ENCODE measurements at regions not wholly inside any gene's neighbourhood (a gene's known extent, or its start where the extent isn't known, plus 50 kb on each side); places are given as distances from the start of the nearest gene placed in this dataset.
"Not testable (repeated sequence)": the region's sequence is repeated elsewhere in the genome, so short reads cannot be mapped to it uniquely, and the experiment has no call there.

- H3K27me3 ChIP-seq (ENCODE audit: control insufficient read depth in 1 of 2, insufficient read depth in 2 of 2, low read length in 2 of 2), result no peaks in the 10 kb centered on the region
- H3K27ac ChIP-seq (ENCODE audit: low read depth, low read length), result no peak overlapping the region
- peaks cover 5 to 21% of the 10 kb centered on the region in 2 donors for H3K4me1 ChIP-seq (ENCODE audit: control insufficient read depth in 1 of 2, insufficient read depth in 2 of 2, low read length in 2 of 2)
- no peak overlapping the region for H3K4me3 ChIP-seq (ENCODE audit: low read depth in 1 of 2, low read length in 2 of 2)
- no peaks in the 10 kb centered on the region for H3K36me3 ChIP-seq (ENCODE audit: control insufficient read depth in 1 of 2, insufficient read depth in 2 of 2, low read length in 2 of 2)
- no peaks in the 10 kb centered on the region for H3K9me3 ChIP-seq (ENCODE audit: control insufficient read depth in 1 of 2, low read length in 2 of 2)
- H3K9ac ChIP-seq (ENCODE audit: low read depth in 1 of 2, low read length in 2 of 2), result no peak overlapping the region
Observed at GRCh38 chr2:191499050-191499449, 178.9 kb upstream of the NABP1 start.

DNA sequence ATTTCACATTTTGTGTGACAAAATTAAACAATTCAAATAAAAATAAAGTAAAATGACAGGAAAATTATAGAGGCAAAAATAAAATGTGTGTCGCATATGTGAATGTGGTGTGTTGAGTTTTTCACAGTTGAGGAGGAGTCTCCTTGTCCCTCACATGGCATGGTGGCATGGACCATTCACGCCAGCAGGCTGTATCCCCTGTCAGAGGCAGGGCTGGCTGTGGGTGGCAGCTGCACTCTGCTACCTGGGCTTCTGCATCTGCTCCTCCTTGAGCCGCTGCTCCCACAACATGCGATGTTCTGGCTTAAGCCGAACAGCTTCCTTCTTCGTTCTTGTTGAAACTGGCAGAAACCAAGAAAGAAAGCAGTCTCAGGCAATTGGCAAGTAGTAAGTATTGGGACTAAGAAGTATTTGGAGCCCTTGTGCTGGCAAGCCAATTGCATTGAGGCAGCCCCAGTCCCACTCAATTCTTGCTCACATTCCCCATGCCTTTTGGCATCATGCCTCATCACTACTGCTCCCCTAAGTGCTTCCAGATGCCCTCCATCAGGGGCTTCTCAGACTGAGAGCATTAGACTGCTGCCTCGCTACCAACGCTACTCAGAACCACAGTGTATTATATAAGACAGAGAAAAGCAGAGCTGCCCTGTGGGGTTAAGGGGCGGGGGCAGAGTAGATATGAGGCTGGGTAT is 177.9 kb upstream of the NABP1 start:
- H3K9me3 ChIP-seq (ENCODE audit: control insufficient read depth in 1 of 2, low read length in 2 of 2), result no peaks in the 10 kb centered on the region
- H3K9ac ChIP-seq (ENCODE audit: low read depth in 1 of 2, low read length in 2 of 2), result no peak overlapping the region
- H3K27me3 ChIP-seq (ENCODE audit: control insufficient read depth in 1 of 2, insufficient read depth in 2 of 2, low read length in 2 of 2), result no peaks in the 10 kb centered on the region
- H3K27ac ChIP-seq (ENCODE audit: low read depth, low read length), result no peak overlapping the region
- peaks cover 5 to 21% of the 10 kb centered on the region in 2 donors for H3K4me1 ChIP-seq (ENCODE audit: control insufficient read depth in 1 of 2, insufficient read depth in 2 of 2, low read length in 2 of 2)
- H3K36me3 ChIP-seq (ENCODE audit: control insufficient read depth in 1 of 2, insufficient read depth in 2 of 2, low read length in 2 of 2), result no peaks in the 10 kb centered on the region
- no peak overlapping the region for H3K4me3 ChIP-seq (ENCODE audit: low read depth in 1 of 2, low read length in 2 of 2)

DNA sequence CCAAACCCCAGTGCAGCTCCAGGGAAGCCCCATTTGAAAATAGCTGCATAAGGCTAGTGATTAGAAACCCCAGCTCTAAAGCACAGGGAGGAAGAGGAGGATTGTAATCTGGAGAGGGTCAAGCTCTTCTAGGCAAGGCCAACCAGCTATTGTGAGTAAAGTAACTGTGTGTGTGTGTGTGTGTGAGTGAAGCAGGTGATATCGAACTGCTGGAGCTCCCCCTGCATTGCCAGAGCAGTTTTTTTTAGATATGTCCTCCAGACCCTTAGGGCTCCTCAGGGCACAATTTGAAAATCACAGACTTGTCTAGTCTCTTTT is 177.4 kb upstream of the NABP1 start:
- Histone ChIP-seq H3K4me3 (ENCODE audit: low read depth in 1 of 2, low read length in 2 of 2) (no peak overlapping the region), H3K27ac (ENCODE audit: low read depth, low read length) (no peak overlapping the region), H3K9ac (ENCODE audit: low read depth in 1 of 2, low read length in 2 of 2) (no peak overlapping the region), H3K27me3 (ENCODE audit: control insufficient read depth in 1 of 2, insufficient read depth in 2 of 2, low read length in 2 of 2) (no peaks in the 10 kb centered on the region), H3K36me3 (ENCODE audit: control insufficient read depth in 1 of 2, insufficient read depth in 2 of 2, low read length in 2 of 2) (no peaks in the 10 kb centered on the region), H3K4me1 (ENCODE audit: control insufficient read depth in 1 of 2, insufficient read depth in 2 of 2, low read length in 2 of 2) (peaks cover 5 to 21% of the 10 kb centered on the region in 2 donors), H3K9me3 (ENCODE audit: control insufficient read depth in 1 of 2, low read length in 2 of 2) (no peaks in the 10 kb centered on the region)

- H3K27me3 ChIP-seq (ENCODE audit: control insufficient read depth in 1 of 2, insufficient read depth in 2 of 2, low read length in 2 of 2), result no peaks in the 10 kb centered on the region
- peaks cover 5 to 21% of the 10 kb centered on the region in 2 donors for H3K4me1 ChIP-seq (ENCODE audit: control insufficient read depth in 1 of 2, insufficient read depth in 2 of 2, low read length in 2 of 2)
- H3K4me3 ChIP-seq (ENCODE audit: low read depth in 1 of 2, low read length in 2 of 2), result no peak overlapping the region
- no peaks in the 10 kb centered on the region for H3K36me3 ChIP-seq (ENCODE audit: control insufficient read depth in 1 of 2, insufficient read depth in 2 of 2, low read length in 2 of 2)
- H3K9ac ChIP-seq (ENCODE audit: low read depth in 1 of 2, low read length in 2 of 2), result no peak overlapping the region
- H3K27ac ChIP-seq (ENCODE audit: low read depth, low read length), result no peak overlapping the region
- no peaks in the 10 kb centered on the region for H3K9me3 ChIP-seq (ENCODE audit: control insufficient read depth in 1 of 2, low read length in 2 of 2)
Observed at GRCh38 chr2:191500884-191501560, 176.9 kb upstream of the NABP1 start.

- H3K27me3 ChIP-seq (ENCODE audit: control insufficient read depth in 1 of 2, insufficient read depth in 2 of 2, low read length in 2 of 2), result no peaks in the 10 kb centered on the region
- no peaks in the 10 kb centered on the region for H3K36me3 ChIP-seq (ENCODE audit: control insufficient read depth in 1 of 2, insufficient read depth in 2 of 2, low read length in 2 of 2)
- H3K4me3 ChIP-seq (ENCODE audit: low read depth in 1 of 2, low read length in 2 of 2), result no peak overlapping the region
- H3K9me3 ChIP-seq (ENCODE audit: control insufficient read depth in 1 of 2, low read length in 2 of 2), result peaks cover 0 to 2% of the 10 kb centered on the region in 2 donors
- H3K9ac ChIP-seq (ENCODE audit: low read depth in 1 of 2, low read length in 2 of 2), result no peak overlapping the region
- no peak overlapping the region for H3K27ac ChIP-seq (ENCODE audit: low read depth, low read length)
- H3K4me1 ChIP-seq (ENCODE audit: control insufficient read depth in 1 of 2, insufficient read depth in 2 of 2, low read length in 2 of 2), result peaks cover 5 to 21% of the 10 kb centered on the region in 2 donors
Observed at GRCh38 chr2:191501561-191502168, 176.3 kb upstream of the NABP1 start.

DNA sequence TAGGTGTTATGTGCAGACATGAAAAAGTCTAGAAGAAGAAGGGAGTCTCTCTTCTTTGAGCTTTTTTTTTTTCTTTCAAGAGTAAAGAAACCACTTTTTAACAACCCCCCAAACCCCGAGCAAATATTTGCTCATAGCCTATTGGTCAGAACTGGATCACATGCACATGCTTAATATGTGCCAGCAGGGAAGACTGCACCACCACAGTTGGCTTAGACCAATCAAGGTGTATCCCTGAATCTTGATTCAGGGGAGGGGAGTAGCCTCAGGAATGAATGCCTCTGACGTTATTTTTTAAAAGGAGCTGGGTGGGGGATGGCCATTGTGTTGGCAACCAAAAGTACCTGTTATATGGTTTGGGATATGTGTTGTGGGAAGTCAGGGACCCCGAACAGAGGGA is 171.4 kb upstream of the NABP1 start:
- Histone ChIP-seq H3K4me1 (ENCODE audit: control insufficient read depth in 1 of 2, insufficient read depth in 2 of 2, low read length in 2 of 2) (peaks cover 0 to under 1% of the 10 kb centered on the region in 2 donors), H3K27ac (ENCODE audit: low read depth, low read length) (no peak overlapping the region), H3K36me3 (ENCODE audit: control insufficient read depth in 1 of 2, insufficient read depth in 2 of 2, low read length in 2 of 2) (no peaks in the 10 kb centered on the region), H3K27me3 (ENCODE audit: control insufficient read depth in 1 of 2, insufficient read depth in 2 of 2, low read length in 2 of 2) (no peaks in the 10 kb centered on the region), H3K4me3 (ENCODE audit: low read depth in 1 of 2, low read length in 2 of 2) (no peak overlapping the region), H3K9ac (ENCODE audit: low read depth in 1 of 2, low read length in 2 of 2) (no peak overlapping the region), H3K9me3 (ENCODE audit: control insufficient read depth in 1 of 2, low read length in 2 of 2) (peaks cover 0 to 2% of the 10 kb centered on the region in 2 donors)

GRCh38 chr2:191507252-191507853 is 170.6 kb upstream of the NABP1 start:
- not testable (repeated sequence) for H3K9ac ChIP-seq (ENCODE audit: low read depth in 1 of 2, low read length in 2 of 2); H3K4me3 ChIP-seq (ENCODE audit: low read depth in 1 of 2, low read length in 2 of 2); H3K9me3 ChIP-seq (ENCODE audit: control insufficient read depth in 1 of 2, low read length in 2 of 2); H3K27ac ChIP-seq (ENCODE audit: low read depth, low read length); H3K4me1 ChIP-seq (ENCODE audit: control insufficient read depth in 1 of 2, insufficient read depth in 2 of 2, low read length in 2 of 2); H3K36me3 ChIP-seq (ENCODE audit: control insufficient read depth in 1 of 2, insufficient read depth in 2 of 2, low read length in 2 of 2); H3K27me3 ChIP-seq (ENCODE audit: control insufficient read depth in 1 of 2, insufficient read depth in 2 of 2, low read length in 2 of 2)

GRCh38 chr2:191508738-191509137 is 169.2 kb upstream of the NABP1 start:
- no peaks in the 10 kb centered on the region for H3K36me3 ChIP-seq (ENCODE audit: control insufficient read depth in 1 of 2, insufficient read depth in 2 of 2, low read length in 2 of 2)
- no peak overlapping the region for H3K27ac ChIP-seq (ENCODE audit: low read depth, low read length)
- no peak overlapping the region for H3K9ac ChIP-seq (ENCODE audit: low read depth in 1 of 2, low read length in 2 of 2)
- H3K9me3 ChIP-seq (ENCODE audit: control insufficient read depth in 1 of 2, low read length in 2 of 2), result peaks cover 0 to 2% of the 10 kb centered on the region in 2 donors
- no peaks in the 10 kb centered on the region for H3K27me3 ChIP-seq (ENCODE audit: control insufficient read depth in 1 of 2, insufficient read depth in 2 of 2, low read length in 2 of 2)
- no peaks in the 10 kb centered on the region for H3K4me1 ChIP-seq (ENCODE audit: control insufficient read depth in 1 of 2, insufficient read depth in 2 of 2, low read length in 2 of 2)
- H3K4me3 ChIP-seq (ENCODE audit: low read depth in 1 of 2, low read length in 2 of 2), result no peak overlapping the region

DNA sequence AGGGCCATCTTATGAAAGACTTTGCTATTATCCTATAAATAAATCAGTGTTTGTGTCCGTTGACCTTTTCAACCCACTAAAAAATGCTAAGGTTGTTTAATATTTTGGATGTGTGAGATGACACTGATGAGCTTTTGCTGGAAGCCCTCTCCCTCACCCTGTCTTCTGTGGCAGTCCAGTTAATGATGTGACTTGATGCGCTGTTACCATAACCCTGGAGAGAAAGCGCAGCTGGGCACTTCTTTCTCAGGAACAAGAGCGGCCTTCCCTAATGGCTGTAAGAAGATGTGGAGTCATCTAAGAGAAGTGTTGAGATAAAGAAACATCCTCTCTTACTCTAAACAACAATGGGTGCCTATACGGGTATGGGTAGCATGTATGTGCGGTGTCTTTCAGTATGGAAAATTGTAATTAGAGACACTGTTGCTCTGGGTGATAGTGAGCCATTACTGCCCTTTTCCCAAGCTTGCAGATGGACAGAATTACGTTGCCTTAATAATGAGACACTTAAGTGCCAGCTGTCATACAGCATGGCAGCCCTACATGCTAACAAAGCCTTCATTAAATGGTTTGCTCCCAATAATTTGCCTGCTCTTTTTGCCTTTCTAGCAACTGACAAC is 165.6 kb upstream of the NABP1 start:
- no peaks in the 10 kb centered on the region for H3K27me3 ChIP-seq (ENCODE audit: control insufficient read depth in 1 of 2, insufficient read depth in 2 of 2, low read length in 2 of 2)
- H3K9ac ChIP-seq (ENCODE audit: low read depth in 1 of 2, low read length in 2 of 2), result no peak overlapping the region
- H3K9me3 ChIP-seq (ENCODE audit: control insufficient read depth in 1 of 2, low read length in 2 of 2), result no peaks in the 10 kb centered on the region
- no peaks in the 10 kb centered on the region for H3K4me1 ChIP-seq (ENCODE audit: control insufficient read depth in 1 of 2, insufficient read depth in 2 of 2, low read length in 2 of 2)
- no peaks in the 10 kb centered on the region for H3K36me3 ChIP-seq (ENCODE audit: control insufficient read depth in 1 of 2, insufficient read depth in 2 of 2, low read length in 2 of 2)
- H3K27ac ChIP-seq (ENCODE audit: low read depth, low read length), result no peak overlapping the region
- H3K4me3 ChIP-seq (ENCODE audit: low read depth in 1 of 2, low read length in 2 of 2), result no peak overlapping the region

DNA sequence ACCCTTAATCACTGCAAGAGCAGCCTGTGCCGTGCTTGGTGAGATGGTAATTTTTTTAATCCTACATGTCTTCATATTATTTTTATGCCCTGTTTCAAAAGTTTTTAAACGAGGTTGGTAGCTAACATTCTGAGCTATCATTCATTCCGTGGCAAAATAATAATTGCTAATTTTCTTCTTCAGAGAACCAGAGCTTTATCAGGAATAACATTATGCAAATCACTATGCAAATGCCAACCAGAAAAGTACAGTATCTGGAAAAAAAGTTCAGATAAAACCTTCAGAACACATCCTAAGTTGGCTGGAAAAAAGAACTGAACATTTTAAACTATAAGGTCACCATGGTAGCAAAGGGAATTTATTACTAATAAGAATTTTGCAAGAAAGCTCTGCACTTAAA is 165.1 kb upstream of the NABP1 start:
- Histone ChIP-seq H3K27ac (ENCODE audit: low read depth, low read length) (no peak overlapping the region), H3K27me3 (ENCODE audit: control insufficient read depth in 1 of 2, insufficient read depth in 2 of 2, low read length in 2 of 2) (no peaks in the 10 kb centered on the region), H3K9ac (ENCODE audit: low read depth in 1 of 2, low read length in 2 of 2) (no peak overlapping the region), H3K9me3 (ENCODE audit: control insufficient read depth in 1 of 2, low read length in 2 of 2) (no peaks in the 10 kb centered on the region), H3K4me1 (ENCODE audit: control insufficient read depth in 1 of 2, insufficient read depth in 2 of 2, low read length in 2 of 2) (no peaks in the 10 kb centered on the region), H3K36me3 (ENCODE audit: control insufficient read depth in 1 of 2, insufficient read depth in 2 of 2, low read length in 2 of 2) (no peaks in the 10 kb centered on the region), H3K4me3 (ENCODE audit: low read depth in 1 of 2, low read length in 2 of 2) (no peak overlapping the region)
